Fibroblast of lung (primary cell): ENCODE measurements at regions not wholly inside any gene's neighbourhood (a gene's known extent, or its start where the extent isn't known, plus 50 kb on each side); places are given as distances from the start of the nearest gene placed in this dataset.

Source experiments
- EZH2 ChIP-seq: IDR thresholded peaks from 2 replicates; pipeline ENCODE4 v1.5.1; 2012; ENCODE audit warnings: low read length, control low read depth, mild to moderate bottlenecking; ENCODE audit errors: missing control alignments
- TF ChIP-seq, protein P1 (sequence below), 2 donors: IDR thresholded peaks in 1 of 2; conservative IDR thresholded peaks in 1 of 2; 1 replicate in 1 of 2; 2 replicates in 1 of 2; pipeline ENCODE4 v1.5.1; 2011 to 2012; ENCODE audit warnings: low read length in 2 of 2, control low read depth in 1 of 2, inconsistent platforms in 1 of 2, low read depth in 1 of 2, mild to moderate bottlenecking in 1 of 2

DNA sequence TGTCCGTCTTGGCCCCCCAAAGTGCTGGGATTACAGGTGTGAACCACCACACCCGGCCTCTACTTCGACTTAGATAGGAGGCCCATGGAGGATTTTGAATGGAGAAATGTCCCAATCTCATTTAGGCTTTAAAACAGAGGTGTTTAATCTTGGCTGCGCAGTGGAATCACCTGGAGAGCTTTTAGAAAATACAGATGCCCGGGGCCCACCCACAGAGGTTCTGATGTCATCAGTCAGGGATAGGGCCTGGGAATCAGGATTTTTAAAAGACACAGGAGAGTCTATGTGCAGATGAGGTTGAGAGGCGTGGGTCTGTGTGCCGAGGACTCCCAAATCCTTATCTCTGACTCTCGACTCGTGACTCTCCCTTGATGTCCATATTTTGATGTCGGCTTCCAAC, 124.0 kb upstream of the BOD1 start:
- no peak for TF ChIP-seq EZH2
- TF ChIP-seq, protein P1, sequence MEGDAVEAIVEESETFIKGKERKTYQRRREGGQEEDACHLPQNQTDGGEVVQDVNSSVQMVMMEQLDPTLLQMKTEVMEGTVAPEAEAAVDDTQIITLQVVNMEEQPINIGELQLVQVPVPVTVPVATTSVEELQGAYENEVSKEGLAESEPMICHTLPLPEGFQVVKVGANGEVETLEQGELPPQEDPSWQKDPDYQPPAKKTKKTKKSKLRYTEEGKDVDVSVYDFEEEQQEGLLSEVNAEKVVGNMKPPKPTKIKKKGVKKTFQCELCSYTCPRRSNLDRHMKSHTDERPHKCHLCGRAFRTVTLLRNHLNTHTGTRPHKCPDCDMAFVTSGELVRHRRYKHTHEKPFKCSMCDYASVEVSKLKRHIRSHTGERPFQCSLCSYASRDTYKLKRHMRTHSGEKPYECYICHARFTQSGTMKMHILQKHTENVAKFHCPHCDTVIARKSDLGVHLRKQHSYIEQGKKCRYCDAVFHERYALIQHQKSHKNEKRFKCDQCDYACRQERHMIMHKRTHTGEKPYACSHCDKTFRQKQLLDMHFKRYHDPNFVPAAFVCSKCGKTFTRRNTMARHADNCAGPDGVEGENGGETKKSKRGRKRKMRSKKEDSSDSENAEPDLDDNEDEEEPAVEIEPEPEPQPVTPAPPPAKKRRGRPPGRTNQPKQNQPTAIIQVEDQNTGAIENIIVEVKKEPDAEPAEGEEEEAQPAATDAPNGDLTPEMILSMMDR (conservative IDR thresholded peaks at IDR 0.05 in 1 of 2, IDR thresholded peaks at IDR 0.05 in 1 of 2; ENCODE audit: low read depth in 1 of 2, low read length in 2 of 2), result no peak
